WERI-Rb-1 (cell line): ENCODE measurements at regions not wholly inside any gene's neighbourhood (a gene's known extent, or its start where the extent isn't known, plus 50 kb on each side); places are given as distances from the start of the nearest gene placed in this dataset.

Experiments used
- DNase-seq: peaks from one replicate; pipeline ENCODE4 v3.0.0-alpha.2; 2020
- H3K27ac ChIP-seq: fragments of 250-450 bp; sonication (Bioruptor Pico); 2 replicates; pipeline ENCODE4 v1.5.1; 2020; ENCODE audit warnings: mild to moderate bottlenecking, moderate library complexity
- H3K27me3 ChIP-seq: fragments of 250-450 bp; sonication (Bioruptor Pico); 2 replicates; pipeline ENCODE4 v1.5.1; 2021; ENCODE audit warnings: mild to moderate bottlenecking, low read depth, moderate library complexity; ENCODE audit not compliant: insufficient read depth, severe bottlenecking
- H3K36me3 ChIP-seq: fragments of 250-450 bp; sonication (Bioruptor Pico); 2 replicates; pipeline ENCODE4 v1.5.1; 2020; ENCODE audit warnings: mild to moderate bottlenecking, moderate library complexity
- H3K4me3 ChIP-seq: 2 replicates; pipeline ENCODE4 v1.5.1; 2011; ENCODE audit warnings: low read depth, mild to moderate bottlenecking, control low read depth, low read length
- H3K9me3 ChIP-seq: fragments of 250-450 bp; sonication (Bioruptor Pico); 2 replicates; pipeline ENCODE4 v1.5.1; 2021; ENCODE audit warnings: mild to moderate bottlenecking, moderate library complexity; ENCODE audit not compliant: severe bottlenecking
- CTCF ChIP-seq: IDR thresholded peaks from 2 replicates; pipeline ENCODE4 v1.5.1; 2011; ENCODE audit warnings: low read depth, mild to moderate bottlenecking, control low read depth, inconsistent platforms, low read length

- H3K4me3 ChIP-seq, result no peak overlapping the region
- H3K9me3 ChIP-seq, result no peaks in the 10 kb centered on the region
- no peak for TF ChIP-seq CTCF
- no peak overlapping the region for H3K27ac ChIP-seq
- DNase-seq, result no peak
- no peaks in the 10 kb centered on the region for H3K36me3 ChIP-seq
- H3K27me3 ChIP-seq, result no peaks in the 10 kb centered on the region
These were observed 67.1 kb downstream of the MAP10 start for GRCh38 chr1:232872284-232872683.

- DNase-seq, result no peak
- Histone ChIP-seq H3K36me3 (no peaks in the 10 kb centered on the region), H3K9me3 (no peaks in the 10 kb centered on the region), H3K4me3 (no peak overlapping the region), H3K27me3 (no peaks in the 10 kb centered on the region), H3K27ac (no peak overlapping the region)
- no peak for TF ChIP-seq CTCF
These were observed 67.5 kb downstream of the MAP10 start for GRCh38 chr1:232872738-232873137.

GRCh38 chr1:232873412-232873811 lies 68.2 kb downstream of the MAP10 start:
- H3K36me3 ChIP-seq, result no peaks in the 10 kb centered on the region
- no peak overlapping the region for H3K27ac ChIP-seq
- H3K9me3 ChIP-seq, result no peaks in the 10 kb centered on the region
- no peaks in the 10 kb centered on the region for H3K27me3 ChIP-seq
- DNase-seq, result no peak
- H3K4me3 ChIP-seq, result no peak overlapping the region
- no peak for TF ChIP-seq CTCF

GRCh38 chr1:232873931-232874330 lies 68.7 kb downstream of the MAP10 start:
- H3K27me3 ChIP-seq, result no peaks in the 10 kb centered on the region
- no peak overlapping the region for H3K27ac ChIP-seq
- H3K36me3 ChIP-seq, result no peaks in the 10 kb centered on the region
- no peaks in the 10 kb centered on the region for H3K9me3 ChIP-seq
- no peak overlapping the region for H3K4me3 ChIP-seq
- no peak for DNase-seq
- TF ChIP-seq CTCF, result no peak

GRCh38 chr1:232875536-232875935 lies 70.3 kb downstream of the MAP10 start:
- no peak for DNase-seq
- Histone ChIP-seq H3K27me3 (no peaks in the 10 kb centered on the region), H3K36me3 (no peaks in the 10 kb centered on the region), H3K9me3 (no peaks in the 10 kb centered on the region), H3K27ac (no peak overlapping the region), H3K4me3 (no peak overlapping the region)
- no peak for TF ChIP-seq CTCF

- no peak for DNase-seq
- Histone ChIP-seq H3K4me3 (no peak overlapping the region), H3K27me3 (no peaks in the 10 kb centered on the region), H3K9me3 (no peaks in the 10 kb centered on the region), H3K36me3 (no peaks in the 10 kb centered on the region), H3K27ac (no peak overlapping the region)
- no peak for TF ChIP-seq CTCF
These were observed 71.5 kb downstream of the MAP10 start for GRCh38 chr1:232876506-232877364.
